ENCODE measurements at regions not wholly inside any gene's neighbourhood (a gene's known extent, or its start where the extent isn't known, plus 50 kb on each side); places are given as distances from the start of the nearest gene placed in this dataset.

GRCh38 chr9:106587042-106587441, 275.9 kb upstream of the ZNF462 start:
- TF ChIP-seq CTCF (IDR thresholded peaks at IDR 0.05) (no peak), EZH2 (IDR thresholded peaks at IDR 0.05) (no peak)

Measured in neural progenitor cell (in vitro differentiated cells).